Trophoblast cell (in vitro differentiated cells and primary cell): ENCODE measurements at regions not wholly inside any gene's neighbourhood (a gene's known extent, or its start where the extent isn't known, plus 50 kb on each side); places are given as distances from the start of the nearest gene placed in this dataset.

Experiments used
- DNase-seq, 2 donors: peaks; one replicate each; pipeline ENCODE4 v3.0.0-alpha.2; 2016
- H2AFZ ChIP-seq: 2 replicates; pipeline ENCODE4 v1.6.1; 2013; ENCODE audit warnings: low read length, moderate library complexity, mild to moderate bottlenecking; ENCODE audit not compliant: insufficient read depth, poor library complexity
- H2AK5ac ChIP-seq: 2 replicates; pipeline ENCODE4 v1.6.1; 2013; ENCODE audit warnings: mild to moderate bottlenecking, low read length
- H2BK120ac ChIP-seq: 2 replicates; pipeline ENCODE4 v1.6.1; 2013; ENCODE audit warnings: low read length, mild to moderate bottlenecking, moderate library complexity; ENCODE audit not compliant: insufficient read depth, poor library complexity
- H2BK12ac ChIP-seq: 2 replicates; pipeline ENCODE4 v1.6.1; 2013; ENCODE audit warnings: mild to moderate bottlenecking, low read length, moderate library complexity
- H2BK5ac ChIP-seq: 2 replicates; pipeline ENCODE4 v1.6.1; 2013; ENCODE audit warnings: low read length, low read depth, moderate library complexity, mild to moderate bottlenecking; ENCODE audit not compliant: poor library complexity
- H3K14ac ChIP-seq: 2 replicates; pipeline ENCODE4 v1.6.1; 2013; ENCODE audit warnings: mild to moderate bottlenecking, low read length
- H3K18ac ChIP-seq: 2 replicates; pipeline ENCODE4 v1.6.1; 2013; ENCODE audit warnings: mild to moderate bottlenecking, low read length
- H3K23ac ChIP-seq: 2 replicates; pipeline ENCODE4 v1.6.1; 2013; ENCODE audit warnings: low read length
- H3K27ac ChIP-seq: 2 replicates; pipeline ENCODE4 v1.5.1; 2013; ENCODE audit warnings: low read depth, mild to moderate bottlenecking, inconsistent platforms, low read length, moderate library complexity
- H3K27me3 ChIP-seq: 2 replicates; pipeline ENCODE4 v1.6.1; 2013; ENCODE audit warnings: inconsistent platforms, mild to moderate bottlenecking, low read length, moderate library complexity; ENCODE audit not compliant: insufficient read depth
- H3K36me3 ChIP-seq, 2 experiments: 1 replicate in 1 of 2; 2 replicates in 1 of 2; pipeline ENCODE4 v1.6.1; 2013; ENCODE audit warnings: low read length in 2 of 2, mild to moderate bottlenecking in 2 of 2, moderate library complexity in 1 of 2; ENCODE audit not compliant: insufficient read depth in 2 of 2, control insufficient read depth in 1 of 2
- H3K4ac ChIP-seq: 2 replicates; pipeline ENCODE4 v1.6.1; 2013; ENCODE audit warnings: low read depth, mild to moderate bottlenecking, low read length, moderate library complexity
- H3K4me1 ChIP-seq, 2 experiments: 1 replicate in 1 of 2; 2 replicates in 1 of 2; pipeline ENCODE4 v1.6.1; 2013; ENCODE audit warnings: low read length in 2 of 2, mild to moderate bottlenecking in 2 of 2, moderate library complexity in 1 of 2; ENCODE audit not compliant: insufficient read depth in 2 of 2, control insufficient read depth in 1 of 2
- H3K4me2 ChIP-seq: 2 replicates; pipeline ENCODE4 v1.6.1; 2013; ENCODE audit warnings: inconsistent platforms, mild to moderate bottlenecking, low read length, moderate library complexity
- H3K4me3 ChIP-seq: 2 replicates; pipeline ENCODE4 v1.5.1; 2013; ENCODE audit warnings: mild to moderate bottlenecking, low read depth, low read length, inconsistent platforms
- H3K79me1 ChIP-seq: one replicate; pipeline ENCODE4 v1.6.1; 2013; ENCODE audit warnings: low read length
- H3K79me2 ChIP-seq: 2 replicates; pipeline ENCODE4 v1.6.1; 2013; ENCODE audit warnings: low read length, mild to moderate bottlenecking; ENCODE audit not compliant: control insufficient read depth, insufficient read depth, poor library complexity
- H3K9ac ChIP-seq: 2 replicates; pipeline ENCODE4 v1.6.1; 2013; ENCODE audit warnings: mild to moderate bottlenecking, low read length
- H3K9me3 ChIP-seq: 2 replicates; pipeline ENCODE4 v1.6.1; 2013; ENCODE audit warnings: low read depth, mild to moderate bottlenecking, control low read depth, inconsistent platforms, low read length; ENCODE audit not compliant: insufficient read depth
- H4K12ac ChIP-seq: 2 replicates; pipeline ENCODE4 v1.6.1; 2013; ENCODE audit warnings: low read depth, mild to moderate bottlenecking, low read length, moderate library complexity
- H4K8ac ChIP-seq: 2 replicates; pipeline ENCODE4 v1.6.1; 2013; ENCODE audit warnings: low read depth, mild to moderate bottlenecking, low read length, moderate library complexity
- H4K91ac ChIP-seq: one replicate; pipeline ENCODE4 v1.6.1; 2013; ENCODE audit warnings: low read depth, mild to moderate bottlenecking, low read length, moderate library complexity
- WGBS: extraction: QIAGEN DNeasy Blood & Tissue Kit; methylation state at CpG from one replicate; pipeline ENCODE4 v1.1.7; 2013; ENCODE audit warnings: missing lambda C conversion rate; ENCODE audit not compliant: insufficient read length, insufficient coverage; ENCODE audit errors: extremely low coverage; 5-methylcytosine and 5-hydroxymethylcytosine counted together

DNA sequence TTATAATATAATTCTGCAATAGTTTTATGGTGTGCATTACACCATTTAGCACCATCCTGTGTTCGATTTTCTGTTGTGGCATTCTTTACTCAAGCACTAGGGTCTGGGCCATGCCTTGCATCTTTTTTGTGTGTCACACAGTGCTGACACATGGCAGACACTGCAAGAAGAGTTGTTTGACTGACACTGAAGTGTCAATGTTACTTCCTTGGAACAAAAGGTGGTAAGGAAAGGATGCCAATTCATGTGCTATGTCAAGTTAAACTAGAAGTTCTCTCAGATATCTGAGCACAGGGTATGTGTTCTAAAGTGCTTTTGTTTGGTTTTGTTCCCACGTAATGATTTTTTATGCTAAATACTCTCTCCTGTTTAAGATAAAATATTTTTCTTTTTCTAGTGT is 102.5 kb upstream of the UNC13C start:
- WGBS = no CpG with 5 or more reads among the region's 2 CpGs
- Histone ChIP-seq H3K18ac (no peak overlapping the region), H3K27me3 (no peaks in the 10 kb centered on the region), H3K4me2 (no peak overlapping the region), H3K23ac (no peak overlapping the region), H4K12ac (no peak overlapping the region), H2BK120ac (no peak overlapping the region), H4K91ac (no peak overlapping the region), H3K36me3 (no peaks in the 10 kb centered on the region), H2BK12ac (no peak overlapping the region), H3K9ac (no peak overlapping the region), H2AK5ac (no peak overlapping the region), H3K27ac (no peak overlapping the region), H3K9me3 (no peaks in the 10 kb centered on the region), H3K79me2 (no peaks in the 10 kb centered on the region), H3K14ac (no peak overlapping the region), H2AFZ (no peak overlapping the region), H4K8ac (no peak overlapping the region), H3K4me1 (no peaks in the 10 kb centered on the region), H3K4me3 (no peak overlapping the region), H3K4ac (no peak overlapping the region), H3K79me1 (no peaks in the 10 kb centered on the region), H2BK5ac (no peak overlapping the region)
- DNase-seq = no peak

DNA sequence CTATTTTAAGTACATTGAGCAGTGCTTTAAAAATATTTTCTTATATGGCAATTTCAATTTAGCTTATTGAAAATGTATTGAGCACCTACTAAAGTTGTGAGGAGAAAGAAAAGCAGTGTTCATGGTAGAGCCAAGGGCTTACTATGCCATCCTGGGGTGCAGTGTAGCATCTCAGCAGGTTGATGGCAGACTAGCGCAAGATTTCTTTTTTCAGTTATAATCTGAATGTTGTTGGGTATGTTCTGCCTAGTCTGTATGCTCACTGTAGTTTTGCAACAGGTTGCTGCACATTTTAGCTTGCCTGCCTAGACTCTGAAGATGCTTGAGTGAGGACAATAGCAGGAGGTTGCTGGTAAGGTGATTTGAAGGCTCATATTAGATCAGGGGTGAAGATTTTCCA is 103.1 kb upstream of the UNC13C start:
- Histone ChIP-seq H3K27ac (no peak overlapping the region), H2BK120ac (no peak overlapping the region), H3K4ac (no peak overlapping the region), H3K27me3 (no peaks in the 10 kb centered on the region), H2BK5ac (no peak overlapping the region), H3K79me1 (no peaks in the 10 kb centered on the region), H3K23ac (no peak overlapping the region), H2AK5ac (no peak overlapping the region), H3K18ac (no peak overlapping the region), H3K14ac (no peak overlapping the region), H3K9me3 (no peaks in the 10 kb centered on the region), H4K91ac (no peak overlapping the region), H2AFZ (no peak overlapping the region), H3K36me3 (no peaks in the 10 kb centered on the region), H2BK12ac (no peak overlapping the region), H3K4me1 (no peaks in the 10 kb centered on the region), H3K79me2 (no peaks in the 10 kb centered on the region), H3K9ac (no peak overlapping the region), H3K4me3 (no peak overlapping the region), H4K12ac (no peak overlapping the region), H3K4me2 (no peak overlapping the region), H4K8ac (no peak overlapping the region)
- no CpG with 5 or more reads among the region's 1 CpG for WGBS
- no peak for DNase-seq

DNA sequence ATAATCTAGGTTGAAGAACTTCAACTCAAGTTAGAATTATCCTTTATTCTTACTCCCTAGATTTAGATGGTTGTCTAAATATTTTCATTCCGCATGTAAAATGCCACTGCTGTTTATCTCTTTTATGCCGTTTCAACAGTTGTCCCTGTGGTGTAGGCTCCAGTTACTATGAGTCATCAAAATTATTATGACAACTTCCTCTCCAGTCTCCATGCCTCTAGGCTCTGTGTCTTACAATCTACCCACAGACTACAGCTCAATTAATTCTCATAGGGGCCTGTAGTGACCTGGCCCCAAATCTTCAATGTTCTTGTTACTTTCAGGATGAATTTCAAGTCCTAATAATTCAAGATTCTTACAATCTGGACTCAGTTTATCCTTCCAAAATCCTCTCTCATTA is 105.8 kb upstream of the UNC13C start:
- no CpG with 5 or more reads among the region's 2 CpGs for WGBS
- Histone ChIP-seq H4K91ac (no peak overlapping the region), H3K79me1 (no peaks in the 10 kb centered on the region), H4K8ac (no peak overlapping the region), H3K4me3 (no peak overlapping the region), H3K27ac (no peak overlapping the region), H3K9me3 (no peaks in the 10 kb centered on the region), H3K9ac (no peak overlapping the region), H3K18ac (no peak overlapping the region), H3K4me2 (no peak overlapping the region), H2AK5ac (no peak overlapping the region), H2BK5ac (no peak overlapping the region), H2AFZ (no peak overlapping the region), H3K23ac (no peak overlapping the region), H4K12ac (no peak overlapping the region), H3K14ac (no peak overlapping the region), H3K27me3 (no peaks in the 10 kb centered on the region), H3K4ac (no peak overlapping the region), H3K79me2 (no peaks in the 10 kb centered on the region), H3K36me3 (no peaks in the 10 kb centered on the region), H2BK120ac (no peak overlapping the region), H2BK12ac (no peak overlapping the region), H3K4me1 (no peaks in the 10 kb centered on the region)
- DNase-seq = peak; percentile 59 to 79

DNA sequence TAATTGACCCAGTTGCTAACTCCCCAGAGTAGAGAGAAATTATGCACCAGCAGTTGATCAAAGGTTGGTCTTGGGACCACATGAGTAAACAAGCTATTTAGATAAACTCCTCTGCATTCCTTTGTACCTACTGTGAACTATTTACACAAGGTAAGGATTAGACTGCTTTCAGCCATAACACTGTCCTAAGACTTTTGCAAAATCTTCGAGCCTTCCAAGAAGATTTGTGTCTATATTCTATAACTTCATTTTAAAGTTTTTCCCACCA is 108.5 kb upstream of the UNC13C start:
- Histone ChIP-seq H3K36me3 (no peaks in the 10 kb centered on the region), H2BK12ac (no peak overlapping the region), H4K12ac (no peak overlapping the region), H2AFZ (no peak overlapping the region), H3K27me3 (no peaks in the 10 kb centered on the region), H3K4me1 (no peaks in the 10 kb centered on the region), H2AK5ac (no peak overlapping the region), H3K27ac (no peak overlapping the region), H2BK120ac (no peak overlapping the region), H3K79me1 (no peaks in the 10 kb centered on the region), H3K4ac (no peak overlapping the region), H3K9ac (no peak overlapping the region), H3K4me3 (no peak overlapping the region), H2BK5ac (no peak overlapping the region), H3K23ac (no peak overlapping the region), H4K8ac (no peak overlapping the region), H3K9me3 (no peaks in the 10 kb centered on the region), H3K79me2 (no peaks in the 10 kb centered on the region), H3K18ac (no peak overlapping the region), H3K14ac (no peak overlapping the region), H4K91ac (no peak overlapping the region), H3K4me2 (no peak overlapping the region)
- no peak for DNase-seq
- no CpG with 5 or more reads among the region's 1 CpG for WGBS
